Left cardiac atrium (tissue), 4 donors: ENCODE measurements at regions not wholly inside any gene's neighbourhood (a gene's known extent, or its start where the extent isn't known, plus 50 kb on each side); places are given as distances from the start of the nearest gene placed in this dataset.
"Not testable (repeated sequence)": the region's sequence is repeated elsewhere in the genome, so short reads cannot be mapped to it uniquely, and the experiment has no call there.

Experiments used
- ATAC-seq, 2 donors: fragments of 200-7000 bp; cut with Tn5 transposase; one replicate each; pipeline ENCODE4 v1.9.1; 2020; ENCODE audit warnings: mild to moderate bottlenecking in 2 of 2, moderate library complexity in 2 of 2
- DNase-seq: peaks from one replicate; pipeline ENCODE4 v3.0.0-alpha.2; 2020
- intact Hi-C, 2 donors: fragments of 100-400 bp; cut with DNase I; formaldehyde crosslinking; loops; one replicate each; pipeline versions ENCODE4 v1.14.1 to v1.15.1; 2022 to 2023
- donor health status: DM: no; HTN: yes; CAD: no.
- donor health status: DM: no; HTN: yes; CAD: no; lungs with severe emphysema.
- donor health status: DM: yes; HTN: yes; CAD: no.
- donor health status: Dilated cardiomyopathy.

DNA sequence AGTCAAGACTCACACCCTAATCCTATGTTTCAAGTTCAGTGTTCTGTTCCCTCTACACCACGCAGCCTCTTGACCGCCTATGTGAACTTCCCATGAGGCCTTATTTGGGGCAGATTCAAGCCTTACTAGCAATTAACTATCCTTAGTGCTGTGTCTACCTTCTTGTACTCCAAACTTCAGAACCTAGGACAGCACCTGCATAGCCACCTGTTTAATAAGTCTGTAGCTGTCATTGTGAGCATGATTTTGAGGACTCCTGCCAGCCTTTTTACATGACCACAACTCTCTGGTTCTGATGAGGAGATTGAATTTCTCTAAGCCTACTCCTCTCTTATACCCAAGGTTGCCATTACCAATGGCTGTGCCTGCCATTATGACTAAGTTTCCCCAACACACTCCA lies 50.8 kb upstream of the PCSK1 start:
- ATAC-seq (no peak), DNase-seq (no peak)
- intact Hi-C loops: no loop called here

DNA sequence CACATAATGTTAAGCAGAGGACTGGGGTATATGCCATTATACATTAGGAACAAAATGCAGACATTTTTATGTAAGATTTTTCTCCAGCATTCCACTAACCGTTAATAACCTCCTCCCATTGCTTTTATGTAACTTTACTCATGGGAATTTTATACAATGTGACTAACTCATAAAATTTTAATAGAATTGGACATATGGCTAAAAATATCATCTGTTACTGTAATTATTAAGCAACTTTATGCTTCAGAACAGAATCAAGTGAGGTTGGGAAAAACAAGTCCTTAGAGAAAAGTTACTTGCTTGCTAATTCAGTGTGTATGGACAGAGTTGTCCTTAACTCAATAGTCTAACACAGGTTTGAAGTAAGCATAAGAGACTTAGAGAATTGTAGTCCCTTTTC lies 54.8 kb upstream of the PCSK1 start:
- no peak for ATAC-seq
- intact Hi-C loops: no loop called here
- no peak for DNase-seq

DNA sequence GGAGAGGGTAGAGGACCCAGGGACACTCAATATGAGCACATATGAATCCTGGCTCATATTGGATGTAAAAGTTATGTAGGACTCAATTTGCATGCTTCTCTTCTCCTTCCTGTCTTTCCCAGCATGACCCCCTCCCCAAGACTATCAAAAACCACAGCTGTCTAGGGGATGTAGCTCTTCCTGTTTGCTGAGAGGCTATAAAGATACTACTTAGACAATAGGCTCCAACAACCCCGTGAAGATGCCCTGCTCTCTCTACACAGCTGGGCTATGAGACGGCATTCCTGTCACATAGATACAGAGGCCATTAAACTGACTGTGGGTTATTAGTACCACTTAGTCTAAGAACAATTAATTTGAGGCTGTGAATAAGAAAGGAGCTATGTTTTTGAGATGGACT lies 56.5 kb upstream of the PCSK1 start:
- intact Hi-C loops: no loop called here
- DNase-seq (no peak), ATAC-seq (no peak)

DNA sequence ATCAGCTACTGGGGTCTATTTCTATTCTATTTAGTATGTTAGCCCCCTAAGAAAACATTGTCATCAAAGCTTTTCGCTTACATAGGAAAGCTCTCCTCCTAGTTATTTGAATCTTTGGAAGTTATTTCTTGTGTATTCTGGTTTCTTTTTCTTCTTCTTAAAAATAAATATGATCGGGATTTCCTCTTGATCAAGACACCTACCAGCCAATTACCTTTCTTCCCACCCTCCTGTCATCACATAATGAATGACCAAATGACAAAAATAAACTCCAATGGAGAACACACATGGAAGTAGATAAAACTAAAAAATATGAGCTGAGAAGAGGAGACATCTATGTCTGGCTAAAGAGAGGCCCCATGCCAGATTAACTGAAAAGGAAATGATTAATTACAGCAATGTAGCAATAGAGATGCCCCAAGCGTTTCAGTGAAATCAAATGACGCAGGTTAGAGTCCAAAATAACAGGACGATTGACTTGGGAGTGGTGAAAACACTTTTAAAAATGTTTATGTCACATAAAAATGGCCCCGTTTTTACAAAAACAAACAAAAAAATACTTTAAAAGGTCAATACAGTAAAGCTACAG lies 59.5 kb upstream of the PCSK1 start:
- intact Hi-C loops: no loop called here
- ATAC-seq: no peak
- no peak for DNase-seq

DNA sequence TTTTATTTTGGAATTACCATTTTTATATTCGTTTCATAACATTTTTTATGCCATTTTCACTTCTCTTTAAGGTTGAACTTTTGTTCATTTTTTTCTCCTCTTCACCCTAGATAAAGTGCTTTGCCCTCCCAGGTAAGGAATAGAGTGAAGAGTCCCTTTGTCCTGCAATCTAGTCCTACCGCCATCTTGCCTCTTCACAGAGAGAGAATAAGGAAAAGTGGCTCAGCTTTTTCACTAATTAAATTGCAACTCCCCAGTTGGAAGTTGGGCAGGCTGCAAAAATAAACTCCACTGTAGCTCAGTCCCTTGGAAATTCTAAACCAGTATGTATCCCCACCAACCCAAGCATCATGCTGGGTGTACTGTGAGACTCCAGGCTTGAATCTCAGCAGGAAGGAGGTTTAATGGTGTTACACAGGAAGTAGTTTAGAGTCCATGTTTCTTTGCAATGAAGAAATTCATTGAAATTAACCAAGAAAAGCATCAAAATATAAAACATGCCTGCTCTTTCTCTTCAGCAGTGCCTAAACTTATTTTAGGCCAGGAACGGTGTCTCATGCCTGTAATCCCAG lies 60.3 kb upstream of the PCSK1 start:
- ATAC-seq: no peak
- no peak for DNase-seq

DNA sequence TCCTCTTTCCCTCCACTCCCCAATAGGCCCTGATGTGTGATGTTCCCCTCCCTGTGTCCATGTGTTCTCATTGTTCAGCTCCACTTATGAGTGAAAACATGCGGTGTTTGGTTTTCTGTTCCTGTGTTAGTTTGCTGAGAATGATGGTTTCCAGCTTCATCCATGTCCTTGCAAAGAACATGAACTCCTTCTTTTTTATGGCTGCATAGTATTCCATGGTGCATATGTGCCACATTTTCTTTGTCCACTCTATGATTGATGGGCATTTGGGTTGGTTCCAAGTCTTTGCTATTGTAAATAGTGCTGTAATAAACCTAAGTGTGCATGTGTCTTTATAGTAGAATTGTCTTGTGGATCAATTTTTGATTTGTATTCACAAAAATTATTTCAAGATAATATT lies 62.4 kb upstream of the PCSK1 start:
- DNase-seq, intact Hi-C loops, ATAC-seq: not testable (repeated sequence)

More for the DNA sequence above, 60.3 kb upstream of the PCSK1 start:
- intact Hi-C loops: no loop called here

DNA sequence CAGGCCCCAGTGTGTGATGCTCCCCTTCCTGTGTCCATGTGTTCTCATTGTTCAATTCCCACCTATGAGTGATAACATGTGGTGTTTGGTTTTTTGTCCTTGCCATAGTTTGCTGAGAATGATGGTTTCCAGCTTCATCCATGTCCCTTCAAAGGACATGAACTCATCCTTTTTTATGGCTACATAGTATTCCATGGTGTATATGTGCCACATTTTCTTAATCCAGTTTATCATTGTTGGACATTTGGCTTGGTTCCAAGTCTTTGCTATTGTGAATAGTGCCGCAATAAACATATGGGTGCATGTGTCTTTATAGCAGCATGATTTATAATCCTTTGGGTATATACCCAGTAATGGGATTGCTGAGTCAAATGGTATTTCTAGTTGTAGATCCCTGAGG lies 64.0 kb upstream of the PCSK1 start:
- ATAC-seq, intact Hi-C loops, DNase-seq: not testable (repeated sequence)

DNA sequence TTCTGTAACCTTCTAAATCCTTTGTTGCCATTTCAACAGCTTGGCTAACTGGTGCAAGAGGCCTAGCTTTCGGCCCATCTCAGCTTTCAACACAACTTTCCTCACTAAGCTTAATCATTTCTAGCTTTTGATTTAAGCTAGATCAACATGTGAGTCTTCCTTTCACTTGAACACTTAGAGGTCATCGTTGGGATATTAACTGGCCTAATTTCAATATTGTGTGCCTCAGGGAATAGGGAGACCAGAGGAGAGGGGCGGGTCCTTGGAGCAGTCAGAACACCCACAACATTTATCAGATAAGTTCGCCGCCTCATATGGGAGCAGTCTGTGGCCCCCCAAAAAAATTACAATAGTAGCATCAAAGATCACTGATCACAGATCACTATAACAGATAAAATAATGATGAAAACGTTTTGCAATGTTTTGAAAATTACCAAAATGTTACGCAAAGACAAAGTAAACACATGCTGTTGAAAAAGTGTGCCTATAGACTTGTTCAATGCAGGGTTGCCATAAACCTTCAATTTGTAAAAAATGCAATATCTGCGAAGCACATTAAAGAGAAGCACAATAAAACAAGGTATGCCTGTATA lies 66.8 kb upstream of the PCSK1 start:
- DNase-seq: no peak
- intact Hi-C loops: no loop called here
- ATAC-seq: no peak

DNA sequence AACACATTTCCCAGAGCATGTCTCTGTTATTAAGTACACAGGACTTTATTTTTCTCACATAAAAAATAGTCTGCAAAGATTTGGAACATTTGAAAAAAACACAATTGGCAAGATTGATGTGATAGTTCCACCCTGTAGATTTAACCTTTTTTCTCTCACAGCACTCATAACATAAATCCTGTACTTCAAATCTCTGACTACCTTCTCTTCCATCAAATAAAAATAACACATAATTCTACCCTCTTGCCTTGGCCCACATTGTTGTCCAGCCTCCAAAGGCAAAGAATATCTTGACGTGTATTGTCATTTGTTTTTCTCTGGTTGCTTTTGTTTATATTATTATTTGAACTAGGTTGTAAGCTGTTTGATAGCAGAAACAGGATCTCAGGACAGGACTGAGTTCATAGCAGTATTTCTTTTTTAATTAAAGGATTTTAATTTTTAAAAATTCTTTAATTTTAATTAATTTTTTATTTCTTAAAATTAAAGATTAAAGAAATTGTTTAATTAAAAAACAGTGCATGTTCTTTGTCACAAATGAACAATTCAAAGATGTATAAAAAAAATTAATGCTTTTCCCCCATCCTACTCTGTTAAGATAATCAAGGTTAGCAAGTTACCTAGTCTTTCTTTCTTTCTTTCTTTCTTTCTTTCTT lies 69.1 kb upstream of the PCSK1 start:
- ATAC-seq (no peak), DNase-seq (no peak)
- intact Hi-C loops: no loop called here

DNA sequence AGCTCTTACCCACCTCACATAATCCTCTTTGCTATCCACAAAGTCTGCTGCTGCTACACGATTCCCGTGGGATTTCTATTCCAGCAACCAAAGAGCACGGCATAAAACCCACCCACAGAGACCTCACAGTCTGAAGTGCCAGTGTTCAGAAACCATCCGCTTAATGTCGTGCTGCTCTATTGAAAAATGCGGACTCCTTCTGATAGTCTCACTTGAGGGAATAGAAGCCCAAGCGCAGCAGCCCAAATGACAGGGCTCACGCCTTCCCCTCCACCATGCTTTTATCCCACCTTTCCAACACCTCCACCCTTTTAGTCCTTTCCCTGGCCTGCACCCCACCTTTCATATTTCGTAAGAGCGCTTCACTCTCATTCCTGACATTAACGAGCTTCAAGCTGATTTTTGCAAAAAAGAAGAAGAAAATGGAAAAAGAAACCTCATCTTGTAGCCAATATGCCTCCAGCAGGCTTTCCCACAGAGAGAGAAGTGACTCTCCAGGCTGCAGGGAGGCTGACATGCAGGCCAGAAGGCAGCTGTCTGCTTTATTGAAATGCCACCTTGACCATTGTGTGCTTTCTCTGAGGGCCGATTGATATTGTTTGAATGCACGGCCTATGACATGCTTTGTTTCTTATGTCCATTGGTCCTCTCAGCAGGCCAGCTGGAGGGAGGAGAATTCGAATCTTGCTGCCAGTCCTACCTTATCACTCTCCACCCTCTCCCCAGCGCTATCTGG lies 70.6 kb upstream of the PCSK1 start:
- no peak for ATAC-seq
- intact Hi-C loops: no loop called here
- no peak for DNase-seq

DNA sequence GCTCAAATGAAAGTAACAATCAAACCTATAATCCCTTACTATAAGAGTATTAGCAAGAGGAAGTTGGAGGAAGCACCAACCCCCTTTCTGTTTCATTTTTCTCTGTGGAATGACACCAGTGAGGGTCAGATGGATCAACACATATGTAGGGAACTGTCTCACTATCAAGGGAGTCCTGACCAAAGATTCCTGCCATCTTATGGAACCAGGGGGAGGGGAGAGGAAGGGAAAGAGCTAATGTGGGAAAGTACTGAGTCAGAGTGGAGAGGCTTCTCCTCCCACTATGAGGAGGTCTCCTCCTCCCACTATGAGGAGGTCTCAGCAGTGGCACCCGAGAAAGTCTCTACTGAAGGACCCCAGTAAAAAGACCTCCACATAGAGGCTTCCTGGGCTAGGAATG lies 73.3 kb upstream of the PCSK1 start:
- intact Hi-C loops: no loop called here
- DNase-seq (no peak), ATAC-seq (no peak)

DNA sequence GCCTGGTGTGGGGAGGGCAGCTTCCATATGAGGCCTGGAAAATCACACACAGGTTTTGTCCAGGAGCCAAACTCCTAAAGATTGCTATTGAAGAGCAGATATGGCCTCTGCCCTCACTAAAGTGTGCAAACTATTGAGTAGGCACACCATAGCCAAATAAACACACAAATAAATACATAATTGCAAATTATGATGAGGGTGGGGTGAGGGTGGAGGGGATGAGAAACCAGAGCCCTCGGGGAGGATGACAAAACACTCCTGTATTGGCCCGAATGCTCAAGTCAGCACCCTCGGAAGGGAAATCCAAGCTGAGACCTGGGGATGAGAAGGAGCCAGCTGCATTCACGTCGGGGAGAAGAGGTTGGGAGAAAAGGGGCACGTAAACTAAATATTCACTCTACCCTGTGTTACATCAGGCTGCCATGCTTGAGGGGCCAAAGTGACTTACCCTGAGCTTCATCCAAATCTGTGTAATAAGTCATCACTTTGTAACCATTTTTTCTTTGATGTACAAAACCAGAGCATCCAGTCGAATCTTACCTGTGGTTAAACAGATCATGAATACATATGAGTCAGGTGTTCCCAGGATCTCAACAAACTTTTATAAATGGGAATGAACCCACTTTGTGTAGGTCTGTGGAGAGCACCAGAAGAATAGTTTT lies 73.9 kb upstream of the PCSK1 start:
- ATAC-seq: no peak
- DNase-seq: no peak
- intact Hi-C loops: no loop called here

DNA sequence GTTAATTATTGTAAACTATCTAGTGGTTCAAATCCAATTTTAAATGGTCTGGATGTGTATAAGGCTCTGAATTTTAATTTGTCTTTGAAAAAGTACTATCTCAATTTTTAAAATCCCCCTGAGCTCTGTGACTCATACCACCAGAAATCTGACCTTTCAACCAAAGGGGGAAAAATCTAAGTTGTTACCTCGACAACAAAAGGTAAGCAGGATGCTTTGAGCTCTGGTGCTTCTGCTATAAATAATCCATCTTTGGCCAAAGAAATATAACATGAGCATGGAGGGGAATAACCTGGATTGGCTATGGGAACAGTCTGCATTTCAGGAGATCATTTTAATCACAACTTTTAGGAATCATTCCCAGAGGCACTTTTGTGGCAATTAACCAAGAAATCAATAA lies 76.3 kb upstream of the PCSK1 start:
- intact Hi-C loops: no loop called here
- no peak for DNase-seq
- ATAC-seq: no peak

DNA sequence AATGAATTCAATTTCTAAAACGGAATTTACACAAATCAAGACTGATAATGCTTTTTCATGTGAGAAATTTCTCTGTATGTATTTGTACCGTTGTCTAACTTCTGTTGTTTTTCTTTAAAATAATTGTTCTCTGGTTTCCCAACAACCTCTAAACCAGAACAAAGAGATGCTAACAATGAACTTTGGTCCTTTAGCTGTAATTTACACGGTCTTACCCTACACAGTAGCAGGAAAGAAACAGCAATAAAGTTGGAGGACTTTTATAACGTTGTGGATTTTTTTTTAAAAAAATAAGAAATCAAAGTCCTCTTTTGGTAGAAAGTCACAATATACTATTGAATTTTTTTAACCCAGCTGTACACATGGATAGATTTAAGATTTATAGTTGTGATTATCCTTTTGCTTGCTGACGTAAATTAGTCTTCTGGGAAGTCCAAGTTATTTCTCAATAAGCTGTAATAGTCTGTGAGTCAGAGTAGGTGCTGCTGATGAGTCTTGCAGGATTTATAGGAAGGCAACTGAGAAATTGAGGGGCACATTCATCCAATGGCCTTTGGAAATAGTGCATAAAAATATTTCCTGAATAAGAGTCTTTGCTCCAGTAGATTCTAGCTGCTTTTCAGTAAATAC lies 76.8 kb upstream of the PCSK1 start:
- intact Hi-C loops: no loop called here
- ATAC-seq (no peak), DNase-seq (no peak)

DNA sequence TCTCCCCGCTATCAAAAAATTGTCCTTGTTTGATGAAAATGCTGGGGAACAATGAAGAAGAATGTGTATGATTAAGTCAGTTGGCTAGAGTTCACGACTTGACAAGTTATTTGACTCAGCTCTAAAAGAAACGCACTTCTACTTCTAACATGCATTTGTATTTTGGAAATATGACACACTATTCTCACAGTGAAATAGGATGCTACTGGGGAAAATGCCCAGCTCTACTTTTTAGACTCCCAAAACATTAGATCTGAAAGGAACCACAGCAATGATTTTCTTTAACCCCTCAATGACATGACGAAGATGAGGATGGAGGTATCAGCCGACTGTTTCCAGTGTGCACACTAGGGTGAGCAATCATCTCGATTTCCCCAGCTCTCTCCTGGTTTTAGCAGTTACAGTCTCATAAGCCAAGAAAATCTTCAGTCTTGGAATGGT lies 83.6 kb upstream of the PCSK1 start:
- intact Hi-C loops: no loop called here
- ATAC-seq: no peak
- no peak for DNase-seq

DNA sequence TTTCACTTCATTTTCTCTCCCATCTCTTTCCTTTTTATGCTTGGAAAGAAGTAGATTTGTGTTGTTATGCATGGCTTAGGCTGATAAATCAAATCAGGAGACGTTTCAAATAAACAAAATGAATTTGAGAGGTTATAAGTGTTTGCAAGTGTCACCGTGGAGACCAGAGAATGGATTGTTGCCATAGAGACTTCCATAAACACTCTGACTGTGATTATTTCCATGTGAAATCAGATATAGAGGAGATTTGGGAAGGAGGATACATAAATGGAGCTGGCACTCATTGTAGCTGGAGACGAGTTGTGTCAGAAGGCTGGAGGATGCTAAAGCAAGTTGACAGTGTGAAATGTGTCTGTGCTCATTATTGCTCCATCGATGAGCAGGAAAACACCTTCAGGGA lies 84.2 kb upstream of the PCSK1 start:
- DNase-seq (no peak), ATAC-seq (no peak)
- intact Hi-C loops: no loop called here

DNA sequence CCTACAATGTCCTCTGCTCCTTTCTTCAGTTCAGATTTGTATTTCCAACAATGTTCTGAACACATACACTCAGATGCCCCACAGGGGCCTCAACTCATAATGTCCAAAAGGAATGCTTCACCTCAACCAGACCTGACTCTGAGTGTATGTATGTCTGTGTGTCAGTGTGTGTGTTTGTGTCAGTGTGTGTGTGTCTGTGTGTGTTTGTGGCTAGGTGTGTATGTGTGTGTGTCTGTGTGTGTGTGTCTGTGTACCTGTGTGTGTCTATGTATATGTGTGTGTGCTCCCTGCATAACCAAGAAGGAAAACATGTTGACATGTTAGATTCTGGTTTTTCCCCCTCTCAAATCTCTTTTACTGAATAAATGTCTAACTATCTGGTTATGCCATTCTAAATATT lies 87.3 kb upstream of the PCSK1 start:
- no peak for DNase-seq

DNA sequence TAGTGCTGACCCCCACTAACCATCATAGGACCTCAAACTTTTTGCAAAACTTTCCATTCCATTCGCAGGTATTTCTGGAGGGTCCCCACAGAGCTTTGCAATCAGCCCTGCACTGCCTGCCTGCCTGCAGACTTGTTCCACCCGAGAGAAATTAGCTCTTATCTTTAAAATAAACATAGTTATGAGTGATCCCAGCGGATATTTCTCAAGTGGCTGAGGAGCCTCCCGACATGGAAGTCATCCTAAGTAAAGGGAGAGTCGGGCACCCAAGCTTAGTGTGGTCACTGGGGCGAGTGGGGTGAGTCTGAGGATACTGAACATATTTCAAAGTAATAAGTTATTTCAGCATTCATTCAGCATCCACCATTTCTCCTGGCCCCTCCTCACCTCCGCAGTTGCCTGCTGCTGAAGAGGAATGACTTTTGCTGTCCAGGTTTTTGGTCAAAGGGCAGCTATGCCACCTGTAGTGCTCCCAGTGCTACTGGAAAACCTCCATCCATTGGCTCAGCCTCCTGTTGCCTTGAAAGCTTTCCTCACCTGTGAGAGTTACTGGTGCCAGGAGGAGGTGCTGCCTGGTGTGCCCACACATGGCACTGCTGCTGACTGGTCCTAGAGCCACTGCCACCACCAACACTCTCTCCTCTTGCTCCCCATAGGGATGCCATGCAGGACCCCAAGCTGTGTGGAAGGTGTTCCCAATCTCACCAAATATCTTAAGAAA lies 89.7 kb upstream of the PCSK1 start:
- DNase-seq (no peak), ATAC-seq (no peak)
- intact Hi-C loops: no loop called here

More for the DNA sequence above, 87.3 kb upstream of the PCSK1 start:
- intact Hi-C loops: no loop called here
- no peak for ATAC-seq
